ENCODE measurements at regions not wholly inside any gene's neighbourhood (a gene's known extent, or its start where the extent isn't known, plus 50 kb on each side); places are given as distances from the start of the nearest gene placed in this dataset.
"Not testable (repeated sequence)": the region's sequence is repeated elsewhere in the genome, so short reads cannot be mapped to it uniquely, and the experiment has no call there.

GRCh38 chr1:213418268-213419071 is 367.4 kb downstream of the RPS6KC1 start:
- DNase-seq = no peak

GRCh38 chr1:213419401-213420030 is 368.5 kb downstream of the RPS6KC1 start:
- no peak for DNase-seq

- not testable (repeated sequence) for DNase-seq
These were observed 370.1 kb downstream of the RPS6KC1 start for GRCh38 chr1:213421178-213421577.

GRCh38 chr1:213423041-213423440 is 372.0 kb downstream of the RPS6KC1 start:
- no peak for DNase-seq

GRCh38 chr1:213423605-213424004 is 372.6 kb downstream of the RPS6KC1 start:
- no peak for DNase-seq

GRCh38 chr1:213425376-213426030 is 374.5 kb downstream of the RPS6KC1 start:
- DNase-seq = no peak

GRCh38 chr1:213429642-213430041 is 378.6 kb downstream of the RPS6KC1 start:
- no peak for DNase-seq

GRCh38 chr1:213435715-213436114 is 384.7 kb downstream of the RPS6KC1 start:
- DNase-seq = no peak

- no peak for DNase-seq
These were observed 387.3 kb downstream of the RPS6KC1 start for GRCh38 chr1:213438339-213438738.

GRCh38 chr1:213439703-213440102 is 388.7 kb downstream of the RPS6KC1 start:
- DNase-seq = no peak

- no peak for DNase-seq
These were observed 389.7 kb downstream of the RPS6KC1 start for GRCh38 chr1:213440766-213441165.

GRCh38 chr1:213443415-213443814 is 392.4 kb downstream of the RPS6KC1 start:
- DNase-seq = no peak

GRCh38 chr1:213444224-213444623 is 393.2 kb downstream of the RPS6KC1 start:
- no peak for DNase-seq

GRCh38 chr1:213446496-213446895 is 395.5 kb downstream of the RPS6KC1 start:
- DNase-seq = no peak

- no peak for DNase-seq
These were observed 397.3 kb downstream of the RPS6KC1 start for GRCh38 chr1:213448360-213448759.

- DNase-seq = no peak
These were observed 397.7 kb downstream of the RPS6KC1 start for GRCh38 chr1:213448776-213449175.

- DNase-seq = no peak
These were observed 401.5 kb downstream of the RPS6KC1 start for GRCh38 chr1:213452501-213452900.

GRCh38 chr1:213457186-213457585 is 406.1 kb downstream of the RPS6KC1 start:
- DNase-seq = no peak

GRCh38 chr1:213457733-213458132 is 406.7 kb downstream of the RPS6KC1 start:
- DNase-seq = no peak

- not testable (repeated sequence) for DNase-seq
These were observed 411.3 kb downstream of the RPS6KC1 start for GRCh38 chr1:213462374-213462773.

GRCh38 chr1:213464786-213465460 is 413.9 kb downstream of the RPS6KC1 start:
- DNase-seq = no peak

- DNase-seq = no peak
These were observed 415.5 kb downstream of the RPS6KC1 start for GRCh38 chr1:213466541-213466940.

- DNase-seq = peak; percentile 61
These were observed 423.0 kb downstream of the RPS6KC1 start for GRCh38 chr1:213474054-213474453.
